ENCODE measurements at regions not wholly inside any gene's neighbourhood (a gene's known extent, or its start where the extent isn't known, plus 50 kb on each side); places are given as distances from the start of the nearest gene placed in this dataset.

- Histone ChIP-seq H3K27ac (ENCODE audit: low read depth in 1 of 2, low read length in 2 of 2) (no peak overlapping the region), H3K9me3 (ENCODE audit: control insufficient read depth in 4 of 4, low read length in 3 of 4) (no peaks in the 10 kb centered on the region), H3K36me3 (ENCODE audit: control insufficient read depth in 4 of 4, insufficient read depth in 3 of 4, low read depth in 1 of 4, low read length in 3 of 4) (no peaks in the 10 kb centered on the region), H3K27me3 (ENCODE audit: control insufficient read depth in 4 of 4, insufficient read depth in 4 of 4, low read length in 3 of 4) (no peaks in the 10 kb centered on the region), H3K4me1 (ENCODE audit: control insufficient read depth in 4 of 4, insufficient read depth in 4 of 4, low read length in 3 of 4) (no peaks in the 10 kb centered on the region), H3K9ac (ENCODE audit: low read depth in 1 of 2, low read length in 2 of 2) (no peak overlapping the region), H3K4me3 (ENCODE audit: low read depth in 1 of 3, low read length in 3 of 3) (no peak overlapping the region)
- DNase-seq (ENCODE audit: low spot score) = no peak
- TF ChIP-seq SP1 (IDR thresholded peaks at IDR 0.05) = no peak
- no peak for TF ChIP-seq HNF4A (conservative IDR thresholded peaks at IDR 0.05)
- TF ChIP-seq, protein P1, sequence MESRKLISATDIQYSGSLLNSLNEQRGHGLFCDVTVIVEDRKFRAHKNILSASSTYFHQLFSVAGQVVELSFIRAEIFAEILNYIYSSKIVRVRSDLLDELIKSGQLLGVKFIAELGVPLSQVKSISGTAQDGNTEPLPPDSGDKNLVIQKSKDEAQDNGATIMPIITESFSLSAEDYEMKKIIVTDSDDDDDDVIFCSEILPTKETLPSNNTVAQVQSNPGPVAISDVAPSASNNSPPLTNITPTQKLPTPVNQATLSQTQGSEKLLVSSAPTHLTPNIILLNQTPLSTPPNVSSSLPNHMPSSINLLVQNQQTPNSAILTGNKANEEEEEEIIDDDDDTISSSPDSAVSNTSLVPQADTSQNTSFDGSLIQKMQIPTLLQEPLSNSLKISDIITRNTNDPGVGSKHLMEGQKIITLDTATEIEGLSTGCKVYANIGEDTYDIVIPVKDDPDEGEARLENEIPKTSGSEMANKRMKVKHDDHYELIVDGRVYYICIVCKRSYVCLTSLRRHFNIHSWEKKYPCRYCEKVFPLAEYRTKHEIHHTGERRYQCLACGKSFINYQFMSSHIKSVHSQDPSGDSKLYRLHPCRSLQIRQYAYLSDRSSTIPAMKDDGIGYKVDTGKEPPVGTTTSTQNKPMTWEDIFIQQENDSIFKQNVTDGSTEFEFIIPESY (IDR thresholded peaks at IDR 0.05) = no peak
- TF ChIP-seq RAD21 (IDR thresholded peaks at IDR 0.05) = no peak
- no peak for TF ChIP-seq RXRA (IDR thresholded peaks at IDR 0.05)
- TF ChIP-seq JUND (IDR thresholded peaks at IDR 0.05) = no peak
- TF ChIP-seq YY1 (IDR thresholded peaks at IDR 0.05) = no peak
- no peak for TF ChIP-seq FOXA2 (IDR thresholded peaks at IDR 0.05)
- TF ChIP-seq EGR1 (IDR thresholded peaks at IDR 0.05; ENCODE audit: low read depth in 2 of 2) = no peak
- TF ChIP-seq GABPA (IDR thresholded peaks at IDR 0.05 in 1 of 2, conservative IDR thresholded peaks at IDR 0.05 in 1 of 2) = no peak
- TF ChIP-seq, protein P2, sequence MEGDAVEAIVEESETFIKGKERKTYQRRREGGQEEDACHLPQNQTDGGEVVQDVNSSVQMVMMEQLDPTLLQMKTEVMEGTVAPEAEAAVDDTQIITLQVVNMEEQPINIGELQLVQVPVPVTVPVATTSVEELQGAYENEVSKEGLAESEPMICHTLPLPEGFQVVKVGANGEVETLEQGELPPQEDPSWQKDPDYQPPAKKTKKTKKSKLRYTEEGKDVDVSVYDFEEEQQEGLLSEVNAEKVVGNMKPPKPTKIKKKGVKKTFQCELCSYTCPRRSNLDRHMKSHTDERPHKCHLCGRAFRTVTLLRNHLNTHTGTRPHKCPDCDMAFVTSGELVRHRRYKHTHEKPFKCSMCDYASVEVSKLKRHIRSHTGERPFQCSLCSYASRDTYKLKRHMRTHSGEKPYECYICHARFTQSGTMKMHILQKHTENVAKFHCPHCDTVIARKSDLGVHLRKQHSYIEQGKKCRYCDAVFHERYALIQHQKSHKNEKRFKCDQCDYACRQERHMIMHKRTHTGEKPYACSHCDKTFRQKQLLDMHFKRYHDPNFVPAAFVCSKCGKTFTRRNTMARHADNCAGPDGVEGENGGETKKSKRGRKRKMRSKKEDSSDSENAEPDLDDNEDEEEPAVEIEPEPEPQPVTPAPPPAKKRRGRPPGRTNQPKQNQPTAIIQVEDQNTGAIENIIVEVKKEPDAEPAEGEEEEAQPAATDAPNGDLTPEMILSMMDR (IDR thresholded peaks at IDR 0.05; ENCODE audit: low read depth, low read length, missing input control) = no peak
- TF ChIP-seq ATF3 (IDR thresholded peaks at IDR 0.05) = no peak
- TF ChIP-seq, protein P3, sequence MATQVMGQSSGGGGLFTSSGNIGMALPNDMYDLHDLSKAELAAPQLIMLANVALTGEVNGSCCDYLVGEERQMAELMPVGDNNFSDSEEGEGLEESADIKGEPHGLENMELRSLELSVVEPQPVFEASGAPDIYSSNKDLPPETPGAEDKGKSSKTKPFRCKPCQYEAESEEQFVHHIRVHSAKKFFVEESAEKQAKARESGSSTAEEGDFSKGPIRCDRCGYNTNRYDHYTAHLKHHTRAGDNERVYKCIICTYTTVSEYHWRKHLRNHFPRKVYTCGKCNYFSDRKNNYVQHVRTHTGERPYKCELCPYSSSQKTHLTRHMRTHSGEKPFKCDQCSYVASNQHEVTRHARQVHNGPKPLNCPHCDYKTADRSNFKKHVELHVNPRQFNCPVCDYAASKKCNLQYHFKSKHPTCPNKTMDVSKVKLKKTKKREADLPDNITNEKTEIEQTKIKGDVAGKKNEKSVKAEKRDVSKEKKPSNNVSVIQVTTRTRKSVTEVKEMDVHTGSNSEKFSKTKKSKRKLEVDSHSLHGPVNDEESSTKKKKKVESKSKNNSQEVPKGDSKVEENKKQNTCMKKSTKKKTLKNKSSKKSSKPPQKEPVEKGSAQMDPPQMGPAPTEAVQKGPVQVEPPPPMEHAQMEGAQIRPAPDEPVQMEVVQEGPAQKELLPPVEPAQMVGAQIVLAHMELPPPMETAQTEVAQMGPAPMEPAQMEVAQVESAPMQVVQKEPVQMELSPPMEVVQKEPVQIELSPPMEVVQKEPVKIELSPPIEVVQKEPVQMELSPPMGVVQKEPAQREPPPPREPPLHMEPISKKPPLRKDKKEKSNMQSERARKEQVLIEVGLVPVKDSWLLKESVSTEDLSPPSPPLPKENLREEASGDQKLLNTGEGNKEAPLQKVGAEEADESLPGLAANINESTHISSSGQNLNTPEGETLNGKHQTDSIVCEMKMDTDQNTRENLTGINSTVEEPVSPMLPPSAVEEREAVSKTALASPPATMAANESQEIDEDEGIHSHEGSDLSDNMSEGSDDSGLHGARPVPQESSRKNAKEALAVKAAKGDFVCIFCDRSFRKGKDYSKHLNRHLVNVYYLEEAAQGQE (IDR thresholded peaks at IDR 0.05) = no peak
- TF ChIP-seq FOXA1 (IDR thresholded peaks at IDR 0.05) = no peak
- TF ChIP-seq MAX (IDR thresholded peaks at IDR 0.05) = no peak
- no peak for TF ChIP-seq NR2F2 (IDR thresholded peaks at IDR 0.05)
- no peak for TF ChIP-seq HNF4G (IDR thresholded peaks at IDR 0.05)
- no peak for TF ChIP-seq TAF1 (conservative IDR thresholded peaks at IDR 0.05)
- 71% methylated on average over 3 of the region's 3 CpGs for WGBS
Observed at GRCh38 chr14:87698481-87698880, 294.5 kb downstream of the GALC start.
